Fibroblast of the aortic adventitia (primary cell): ENCODE measurements at regions not wholly inside any gene's neighbourhood (a gene's known extent, or its start where the extent isn't known, plus 50 kb on each side); places are given as distances from the start of the nearest gene placed in this dataset.
"Not testable (repeated sequence)": the region's sequence is repeated elsewhere in the genome, so short reads cannot be mapped to it uniquely, and the experiment has no call there.

Experiments used
- DNase-seq: peaks from one replicate; pipeline ENCODE4 v3.0.0-alpha.2; 2010; ENCODE audit warnings: low read depth
- H3K4me3 ChIP-seq: 2 replicates; pipeline ENCODE4 v1.5.1; 2011; ENCODE audit warnings: low read depth, mild to moderate bottlenecking, control low read depth, low read length, moderate library complexity
- CTCF ChIP-seq: IDR thresholded peaks from 2 replicates; pipeline ENCODE4 v1.5.1; 2011; ENCODE audit warnings: mild to moderate bottlenecking, low read length, control low read depth, inconsistent platforms; ENCODE audit not compliant: insufficient read depth

GRCh38 chr6:26720663-26721218, 61.2 kb upstream of the ZNF322 start:
- not testable (repeated sequence) for H3K4me3 ChIP-seq, DNase-seq

GRCh38 chr6:26730019-26730766, 70.6 kb upstream of the ZNF322 start:
- not testable (repeated sequence) for H3K4me3 ChIP-seq, DNase-seq

GRCh38 chr6:26734776-26735472, 75.4 kb upstream of the ZNF322 start:
- DNase-seq, H3K4me3 ChIP-seq: not testable (repeated sequence)

- TF ChIP-seq CTCF, result no peak
- DNase-seq, result no peak
- H3K4me3 ChIP-seq, result no peak overlapping the region
Measured at GRCh38 chr6:26739811-26740210, 80.3 kb upstream of the ZNF322 start.

- DNase-seq, result peak; percentile 53
- no peak for TF ChIP-seq CTCF
- no peak overlapping the region for H3K4me3 ChIP-seq
Measured at GRCh38 chr6:26743157-26743821, 83.7 kb upstream of the ZNF322 start.

GRCh38 chr6:26743941-26744699, 84.6 kb upstream of the ZNF322 start:
- no peak for DNase-seq
- no peak for TF ChIP-seq CTCF
- no peak overlapping the region for H3K4me3 ChIP-seq

- not testable (repeated sequence) for DNase-seq, H3K4me3 ChIP-seq
Measured at GRCh38 chr6:26744837-26745282, 85.3 kb upstream of the ZNF322 start.

- DNase-seq, H3K4me3 ChIP-seq: not testable (repeated sequence)
Measured at GRCh38 chr6:26745964-26746363, 86.4 kb upstream of the ZNF322 start.

- H3K4me3 ChIP-seq, DNase-seq: not testable (repeated sequence)
Measured at GRCh38 chr6:26749126-26749758, 89.7 kb upstream of the ZNF322 start.

GRCh38 chr6:26749759-26750126, 90.2 kb upstream of the ZNF322 start:
- H3K4me3 ChIP-seq, DNase-seq: not testable (repeated sequence)
